Common myeloid progenitor, CD34-positive (primary cell): ENCODE measurements at regions not wholly inside any gene's neighbourhood (a gene's known extent, or its start where the extent isn't known, plus 50 kb on each side); places are given as distances from the start of the nearest gene placed in this dataset.

Source experiments
- CTCF ChIA-PET: fragments of 350-600 bp; sonication (Branson Sonifier 250); formaldehyde crosslinking; loops from one replicate; lab custom pipeline; 2021; ENCODE audit warnings: antibody characterized with exemption; lab: Charles Lee
- POLR2A ChIA-PET: fragments of 350-600 bp; sonication (Branson Sonifier 250); formaldehyde crosslinking; loops from one replicate; lab custom pipeline; 2021; ENCODE audit warnings: antibody characterized with exemption; lab: Charles Lee
- DNase-seq, 3 donors: peaks; one replicate each; pipeline versions ENCODE4 v3.0.0 to v3.0.0-alpha.2; 2013
- H3K27ac ChIP-seq, 2 experiments: 1 replicate in 1 of 2; 2 replicates in 1 of 2; pipeline ENCODE4 v1.7.0; 2013; ENCODE audit warnings: inconsistent platforms in 2 of 2, low read length in 2 of 2, mild to moderate bottlenecking in 2 of 2, low read depth in 1 of 2, moderate library complexity in 1 of 2; ENCODE audit not compliant: severe bottlenecking in 2 of 2, insufficient read depth in 1 of 2, poor library complexity in 1 of 2
- H3K27me3 ChIP-seq, 5 experiments: replicated peaks in 2 of 5; 1 replicate in 3 of 5; 2 replicates in 2 of 5; pipeline versions ENCODE4 v1.6.1 to v1.7.0; 2013; ENCODE audit warnings: low read length in 4 of 5, mild to moderate bottlenecking in 2 of 5, moderate library complexity in 2 of 5, inconsistent platforms in 1 of 5; ENCODE audit not compliant: insufficient read depth in 5 of 5, control insufficient read depth in 4 of 5
- H3K36me3 ChIP-seq, 4 experiments: 1 replicate in 2 of 4; 2 replicates in 2 of 4; pipeline versions ENCODE4 v1.6.1 to v1.7.0; 2013; ENCODE audit warnings: low read length in 3 of 4, control low read depth in 1 of 4, mild to moderate bottlenecking in 1 of 4; ENCODE audit not compliant: control insufficient read depth in 4 of 4, insufficient read depth in 4 of 4
- H3K4me1 ChIP-seq, 4 experiments: 1 replicate in 3 of 4; 2 replicates in 1 of 4; pipeline versions ENCODE4 v1.6.1 to v1.7.1; 2013; ENCODE audit warnings: low read length in 3 of 4, mild to moderate bottlenecking in 3 of 4, control low read depth in 1 of 4, inconsistent platforms in 1 of 4, moderate library complexity in 1 of 4; ENCODE audit not compliant: control insufficient read depth in 4 of 4, insufficient read depth in 4 of 4; ENCODE audit errors: control extremely low read depth in 1 of 4
- H3K4me3 ChIP-seq, 7 experiments: 1 replicate in 4 of 7; 2 replicates in 3 of 7; pipeline versions ENCODE4 v1.5.1 to v1.7.0; 2013; ENCODE audit warnings: mild to moderate bottlenecking in 7 of 7, low read length in 6 of 7, moderate library complexity in 6 of 7, inconsistent platforms in 2 of 7, low read depth in 2 of 7, control low read depth in 1 of 7; ENCODE audit not compliant: insufficient read depth in 4 of 7, control insufficient read depth in 1 of 7; ENCODE audit errors: extremely low read depth in 1 of 7
- H3K9me3 ChIP-seq, 5 experiments: 1 replicate in 4 of 5; 2 replicates in 1 of 5; pipeline versions ENCODE4 v1.6.1 to v1.7.1; 2013; ENCODE audit warnings: low read length in 4 of 5, mild to moderate bottlenecking in 2 of 5, inconsistent platforms in 1 of 5, low read depth in 1 of 5, moderate library complexity in 1 of 5; ENCODE audit not compliant: control insufficient read depth in 4 of 5, insufficient read depth in 2 of 5; ENCODE audit errors: control extremely low read depth in 1 of 5
- WGBS: methylation state at CpG from one replicate; pipeline ENCODE4 v1.1.5; 2013; ENCODE audit not compliant: insufficient coverage; 5-methylcytosine and 5-hydroxymethylcytosine counted together

- no peaks in the 10 kb centered on the region for H3K9me3 ChIP-seq
- H3K36me3 ChIP-seq: no peaks in the 10 kb centered on the region
- H3K27ac ChIP-seq: no peak overlapping the region
- DNase-seq: no peak
- POLR2A ChIA-PET: no interaction called here
- H3K27me3 ChIP-seq: peaks cover 0 to 9% (median 2%) of the 10 kb centered on the region in 5 experiments
- 81% methylated on average over 8 of the region's 16 CpGs for WGBS
- H3K4me1 ChIP-seq: no peaks in the 10 kb centered on the region
- CTCF ChIA-PET: no interaction called here
- no peak overlapping the region for H3K4me3 ChIP-seq
Observed at GRCh38 chr22:49076300-49077035, 751.2 kb downstream of the BRD1 start.

- Histone ChIP-seq H3K4me1 (no peaks in the 10 kb centered on the region), H3K27me3 (peaks cover 0 to 9% (median 2%) of the 10 kb centered on the region in 5 experiments), H3K27ac (no peak overlapping the region), H3K36me3 (no peaks in the 10 kb centered on the region), H3K4me3 (no peak overlapping the region), H3K9me3 (no peaks in the 10 kb centered on the region)
- no peak for DNase-seq
- CTCF ChIA-PET: no interaction called here
- POLR2A ChIA-PET: no interaction called here
- WGBS: 92% methylated on average over 5 of the region's 5 CpGs
Observed at GRCh38 chr22:49075150-49075549, 752.5 kb downstream of the BRD1 start.

GRCh38 chr22:49073873-49074417, 753.7 kb downstream of the BRD1 start:
- no peaks in the 10 kb centered on the region for H3K9me3 ChIP-seq
- peaks cover 0 to 9% (median 2%) of the 10 kb centered on the region in 5 experiments for H3K27me3 ChIP-seq
- 95% methylated on average over 6 of the region's 6 CpGs for WGBS
- CTCF ChIA-PET: interaction anchor here (0.7 kb wide), 1 partner anchor 10 kb away, joined by 4 read pairs; no protein-coding TSS in a partner anchor
- no peak overlapping the region for H3K4me3 ChIP-seq
- DNase-seq: no peak
- no peaks in the 10 kb centered on the region for H3K36me3 ChIP-seq
- H3K4me1 ChIP-seq: no peaks in the 10 kb centered on the region
- no peak overlapping the region for H3K27ac ChIP-seq
- POLR2A ChIA-PET: no interaction called here

- no peaks in the 10 kb centered on the region for H3K4me1 ChIP-seq
- no peak overlapping the region for H3K4me3 ChIP-seq
- H3K27ac ChIP-seq: no peak overlapping the region
- DNase-seq: no peak
- ChIA-PET POLR2A (no interaction called here), CTCF (interaction anchor here (0.7 kb wide), 1 partner anchor 11 kb away, joined by 4 read pairs; no protein-coding TSS in a partner anchor)
- whole genome bisulfite sequencing: 95% methylated on average over 7 of the region's 8 CpGs
- peaks cover 0 to 9% (median 2%) of the 10 kb centered on the region in 5 experiments for H3K27me3 ChIP-seq
- H3K36me3 ChIP-seq: no peaks in the 10 kb centered on the region
- no peaks in the 10 kb centered on the region for H3K9me3 ChIP-seq
Observed at GRCh38 chr22:49072996-49073645, 754.6 kb downstream of the BRD1 start.

- H3K36me3 ChIP-seq: no peaks in the 10 kb centered on the region
- no peak overlapping the region for H3K4me3 ChIP-seq
- 80% methylated on average over 6 of the region's 7 CpGs for WGBS
- H3K27ac ChIP-seq: no peak overlapping the region
- POLR2A ChIA-PET: no interaction called here
- no peaks in the 10 kb centered on the region for H3K9me3 ChIP-seq
- no peaks in the 10 kb centered on the region for H3K4me1 ChIP-seq
- peaks cover 0 to 5% (median 3%) of the 10 kb centered on the region in 5 experiments for H3K27me3 ChIP-seq
- DNase-seq: no peak
- CTCF ChIA-PET: no interaction called here
Observed at GRCh38 chr22:49070501-49070900, 757.2 kb downstream of the BRD1 start.

- DNase-seq: no peak
- CTCF ChIA-PET: no interaction called here
- 90% methylated on average over 15 of the region's 15 CpGs for WGBS
- Histone ChIP-seq H3K36me3 (no peaks in the 10 kb centered on the region), H3K27ac (no peak overlapping the region), H3K27me3 (peaks cover 0 to 14% (median 5%) of the 10 kb centered on the region in 5 experiments), H3K4me3 (no peak overlapping the region), H3K4me1 (no peaks in the 10 kb centered on the region), H3K9me3 (no peaks in the 10 kb centered on the region)
- POLR2A ChIA-PET: no interaction called here
Observed at GRCh38 chr22:49068861-49069500, 758.7 kb downstream of the BRD1 start.
